ENCODE measurements at regions not wholly inside any gene's neighbourhood (a gene's known extent, or its start where the extent isn't known, plus 50 kb on each side); places are given as distances from the start of the nearest gene placed in this dataset.
"Not testable (repeated sequence)": the region's sequence is repeated elsewhere in the genome, so short reads cannot be mapped to it uniquely, and the experiment has no call there.

- DNase-seq (ENCODE audit: low spot score): no peak
These were observed 585.7 kb upstream of the CBLB start for GRCh38 chr3:106454497-106454896.

DNA sequence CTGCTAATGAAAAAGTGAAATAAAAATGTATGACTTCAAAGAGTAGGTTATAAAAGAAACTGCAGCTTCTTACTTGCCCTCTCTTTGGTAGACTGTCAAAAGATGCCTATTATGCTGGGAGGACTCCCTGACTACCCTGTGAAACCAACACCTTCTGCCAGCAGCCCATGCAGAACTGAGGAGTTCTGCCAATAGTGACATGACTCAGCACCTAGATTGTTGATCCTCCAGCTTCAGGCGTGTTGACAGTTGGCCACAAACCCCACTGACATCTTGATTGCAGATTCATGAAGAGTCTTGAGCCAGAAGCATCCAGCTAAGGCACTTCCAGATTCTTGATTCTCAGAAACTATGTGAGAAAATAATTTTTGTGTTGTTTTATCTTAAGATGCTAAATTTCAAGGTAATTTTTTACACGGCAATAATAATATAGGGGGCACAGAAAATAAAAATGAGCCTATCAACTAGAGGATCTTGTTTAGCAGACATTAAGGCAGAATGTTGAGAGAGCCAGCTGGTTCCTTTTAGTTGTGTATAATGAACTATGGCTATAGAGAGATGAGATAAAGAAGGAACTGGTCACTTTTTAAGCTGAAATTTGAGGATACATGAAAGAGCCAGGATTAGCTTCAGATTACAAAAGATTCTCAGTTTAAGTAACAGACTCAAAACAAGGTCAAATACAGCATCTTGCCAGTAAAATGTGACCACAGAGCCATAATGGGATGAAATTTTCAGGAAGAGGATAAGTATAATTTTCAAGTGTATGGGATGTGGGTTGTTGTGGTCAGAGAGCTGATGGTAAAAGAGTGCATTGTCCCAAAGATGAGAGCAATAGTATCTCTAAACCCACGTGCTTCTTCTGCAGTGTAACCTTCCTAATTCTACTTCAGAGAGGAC lies 588.7 kb upstream of the CBLB start:
- no peak for DNase-seq (ENCODE audit: low spot score)

- no peak for DNase-seq (ENCODE audit: low spot score)
These were observed 590.1 kb upstream of the CBLB start for GRCh38 chr3:106458952-106459351.

GRCh38 chr3:106466881-106467280 lies 598.1 kb upstream of the CBLB start:
- no peak for DNase-seq (ENCODE audit: low spot score)

DNA sequence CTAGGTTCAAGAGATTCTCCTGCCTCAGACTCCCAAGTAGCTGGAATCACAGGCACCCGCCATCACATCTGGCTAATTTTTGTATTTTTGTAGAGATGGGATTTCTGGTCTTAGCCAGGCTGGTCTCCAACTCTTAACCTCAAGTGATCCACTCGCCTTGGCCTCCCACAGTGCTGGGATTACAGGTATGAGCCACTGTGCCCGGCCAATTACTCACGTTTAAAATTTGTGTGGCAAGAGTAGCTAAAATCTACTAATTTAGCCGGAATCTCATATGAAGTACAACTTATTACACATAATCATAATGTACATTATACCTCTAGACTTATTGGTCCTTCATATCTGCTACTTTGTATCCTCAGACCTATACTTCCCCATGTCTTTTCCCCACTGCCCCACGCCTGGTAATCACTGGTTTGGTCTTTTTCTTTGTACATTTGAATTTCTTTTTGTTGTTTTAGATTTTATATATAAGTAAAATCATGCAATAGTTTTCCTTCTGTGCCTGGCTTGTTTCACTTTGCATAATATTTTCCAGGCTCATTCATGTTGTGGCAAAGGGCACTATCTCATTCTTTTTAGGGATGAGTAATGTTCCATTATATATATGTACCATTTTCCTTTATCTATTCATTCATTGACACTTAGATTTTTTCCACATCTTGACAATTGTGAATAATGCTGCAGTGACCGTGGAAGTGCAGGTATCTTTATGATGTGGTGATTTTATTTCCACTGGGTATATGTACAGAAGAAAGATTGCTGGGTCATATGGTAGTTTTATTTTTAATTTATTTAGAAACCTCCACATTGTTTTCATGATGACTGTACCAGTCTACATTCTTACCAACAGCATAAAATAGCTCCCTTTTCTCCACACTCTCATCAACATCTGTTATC lies 605.0 kb upstream of the CBLB start:
- no peak for DNase-seq (ENCODE audit: low spot score)

DNA sequence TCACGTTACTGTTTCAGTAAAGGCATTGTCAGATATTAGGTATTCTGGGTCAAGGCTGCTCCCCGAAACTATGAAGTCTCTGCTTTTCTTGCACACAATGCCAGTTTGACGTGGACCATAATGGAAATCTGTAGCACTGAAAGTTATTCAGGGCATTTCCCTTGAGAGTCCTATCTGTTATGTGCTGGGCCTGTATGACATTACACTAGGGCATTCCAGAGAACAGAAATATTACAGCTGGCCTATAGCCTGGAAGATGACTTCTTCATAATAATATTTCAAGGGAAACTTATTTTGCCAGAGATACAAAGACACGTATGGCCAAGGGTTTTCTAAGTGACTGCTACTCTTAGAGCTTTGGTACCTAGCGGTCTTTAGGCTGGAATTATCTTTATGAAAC lies 613.6 kb upstream of the CBLB start:
- DNase-seq (ENCODE audit: low spot score): no peak

- no peak for DNase-seq (ENCODE audit: low spot score)
These were observed 616.4 kb upstream of the CBLB start for GRCh38 chr3:106485217-106485616.

- DNase-seq (ENCODE audit: low spot score): no peak
These were observed 617.0 kb upstream of the CBLB start for GRCh38 chr3:106485802-106486201.

- DNase-seq (ENCODE audit: low spot score): not testable (repeated sequence)
These were observed 618.3 kb upstream of the CBLB start for GRCh38 chr3:106486945-106487639.

DNA sequence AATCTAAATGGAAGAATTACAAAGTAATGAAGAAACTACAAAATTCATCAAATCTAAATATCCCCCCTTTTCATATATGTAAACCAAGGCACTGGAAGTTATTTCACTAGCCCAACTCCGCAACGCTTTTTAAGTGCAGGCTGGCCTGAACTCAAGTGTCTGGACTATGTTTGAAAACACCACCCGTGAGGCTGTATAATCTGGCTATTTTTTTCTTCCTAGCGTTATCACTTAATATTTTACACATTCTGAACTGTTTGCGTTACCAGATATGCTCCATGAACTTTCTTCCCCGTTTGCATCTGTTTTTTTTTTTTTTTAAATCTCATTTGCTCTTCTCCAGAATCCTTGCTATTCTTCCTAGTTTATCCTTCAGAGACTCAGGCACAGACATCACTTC lies 619.5 kb upstream of the CBLB start:
- DNase-seq (ENCODE audit: low spot score): no peak

- DNase-seq (ENCODE audit: low spot score): no peak
These were observed 623.0 kb upstream of the CBLB start for GRCh38 chr3:106491796-106492195.

DNA sequence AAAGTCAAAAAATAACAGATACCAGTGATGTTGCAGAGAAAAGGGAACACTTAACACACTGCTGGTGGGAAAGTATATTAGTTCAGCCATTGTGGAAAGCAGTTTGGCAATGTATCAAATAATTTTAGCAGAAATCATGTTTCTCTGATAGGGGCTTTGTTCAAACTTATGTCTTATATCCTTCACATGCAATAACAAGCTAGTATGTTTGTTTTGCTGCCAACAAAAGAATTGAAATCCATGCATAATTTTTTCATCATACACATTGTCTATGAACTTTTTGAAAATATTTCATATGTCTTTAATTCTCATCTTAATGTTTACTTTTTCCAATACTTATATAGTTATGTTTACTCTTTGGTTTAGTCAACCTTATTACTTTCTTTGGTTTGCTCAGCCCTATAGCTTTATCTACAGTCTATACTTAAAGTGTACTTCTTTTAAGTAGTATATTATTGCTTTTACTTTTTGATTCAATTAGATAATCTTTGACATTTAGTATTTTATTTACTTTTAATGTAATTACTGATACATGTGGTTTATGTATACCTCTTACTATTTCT lies 639.6 kb upstream of the CBLB start:
- no peak for DNase-seq (ENCODE audit: low spot score)

DNA sequence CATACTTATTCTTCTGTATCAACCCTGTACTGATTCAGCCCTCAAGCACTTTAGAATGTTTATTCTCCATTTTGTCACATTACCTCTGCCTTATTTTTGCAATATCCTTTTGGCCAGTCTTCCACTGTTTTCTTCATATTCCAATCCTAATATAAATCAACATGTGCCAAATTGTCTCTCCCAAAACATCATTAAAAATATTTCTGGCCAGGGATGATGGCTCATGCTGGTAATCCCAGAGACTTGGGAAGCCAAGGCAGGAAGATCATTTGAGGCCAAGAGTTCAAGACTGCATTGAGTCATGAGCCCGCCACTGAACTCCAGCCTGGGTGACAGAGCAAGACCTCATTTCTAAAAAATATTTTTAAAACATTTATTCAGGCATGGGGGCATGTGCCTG lies 641.4 kb upstream of the CBLB start:
- DNase-seq (ENCODE audit: low spot score): no peak

- no peak for DNase-seq (ENCODE audit: low spot score)
These were observed 644.0 kb upstream of the CBLB start for GRCh38 chr3:106512846-106513245.

DNA sequence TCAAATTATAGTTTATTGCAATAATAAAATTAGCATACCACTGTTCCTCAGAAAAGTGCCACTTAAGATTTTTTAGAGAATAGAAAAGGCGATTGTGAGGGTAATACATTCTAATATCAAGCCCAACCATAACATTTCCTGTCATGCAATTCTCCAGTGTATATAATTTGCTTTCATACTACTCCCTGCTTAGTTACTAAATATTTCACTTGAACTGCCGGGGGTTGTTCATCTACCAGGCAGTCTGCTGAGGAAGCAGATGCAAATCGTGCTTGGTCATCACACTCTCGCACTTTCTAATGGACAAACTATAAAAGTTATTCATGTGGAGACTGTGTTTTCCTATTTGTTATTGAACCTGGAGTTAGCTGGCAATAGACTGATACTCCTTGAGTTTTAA lies 645.6 kb upstream of the CBLB start:
- DNase-seq (ENCODE audit: low spot score): no peak

- DNase-seq (ENCODE audit: low spot score): no peak
These were observed 649.7 kb upstream of the CBLB start for GRCh38 chr3:106518516-106518915.

DNA sequence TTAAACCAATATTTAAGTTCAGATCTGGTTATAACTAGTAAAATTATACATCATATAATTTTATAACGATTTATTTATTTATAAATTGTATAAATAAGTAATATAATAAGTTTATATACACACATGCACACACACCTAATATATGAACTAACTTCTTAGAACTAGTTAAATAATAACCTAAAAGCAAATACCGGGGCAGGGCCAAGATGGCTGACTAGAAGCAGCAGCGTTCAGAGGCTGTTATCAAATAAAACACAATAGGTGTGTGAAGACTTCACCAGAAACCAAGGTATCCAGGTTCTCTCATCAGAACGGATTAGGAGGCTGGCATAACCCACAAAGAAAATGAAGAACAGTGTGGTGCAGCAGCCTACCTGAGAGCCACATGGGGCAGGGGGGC lies 653.6 kb upstream of the CBLB start:
- no peak for DNase-seq (ENCODE audit: low spot score)

DNA sequence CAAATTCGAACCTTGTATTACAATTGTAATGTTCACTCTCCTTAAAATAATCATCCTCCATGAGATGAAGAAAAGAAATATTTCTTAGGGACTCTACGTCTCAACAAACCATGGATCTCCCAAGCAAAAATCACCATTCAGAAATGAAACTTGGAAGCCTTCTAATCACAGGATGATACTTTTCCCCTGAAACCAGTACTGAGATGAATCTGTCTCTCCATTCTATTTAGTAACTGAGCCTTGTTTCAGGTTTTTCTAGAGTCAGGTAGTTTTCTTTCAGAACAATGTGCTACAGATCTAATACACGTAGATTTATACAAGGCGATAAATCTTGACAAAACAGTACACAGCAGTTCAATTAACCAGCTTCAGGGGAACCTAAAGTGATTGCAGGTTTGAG lies 660.1 kb upstream of the CBLB start:
- no peak for DNase-seq (ENCODE audit: low spot score)

DNA sequence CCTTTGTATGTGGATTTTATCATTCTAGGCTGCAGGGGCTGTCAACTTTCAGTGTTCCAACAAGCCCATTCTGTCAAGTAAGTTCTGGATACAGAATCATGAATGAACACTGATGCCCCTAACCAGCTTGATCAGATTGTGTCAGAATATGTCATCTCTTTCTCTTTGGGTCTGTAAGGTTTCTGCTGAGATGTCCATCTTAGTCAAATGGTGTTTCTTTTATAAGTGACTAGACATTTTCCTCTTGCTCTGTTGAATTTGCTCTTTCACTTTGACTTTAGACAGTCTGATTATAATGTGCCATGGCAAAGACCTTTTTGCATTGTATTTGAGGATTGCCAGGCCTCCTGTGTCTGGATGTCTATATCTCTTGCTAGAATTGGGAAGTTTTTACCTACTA lies 660.9 kb upstream of the CBLB start:
- DNase-seq (ENCODE audit: low spot score): no peak

DNA sequence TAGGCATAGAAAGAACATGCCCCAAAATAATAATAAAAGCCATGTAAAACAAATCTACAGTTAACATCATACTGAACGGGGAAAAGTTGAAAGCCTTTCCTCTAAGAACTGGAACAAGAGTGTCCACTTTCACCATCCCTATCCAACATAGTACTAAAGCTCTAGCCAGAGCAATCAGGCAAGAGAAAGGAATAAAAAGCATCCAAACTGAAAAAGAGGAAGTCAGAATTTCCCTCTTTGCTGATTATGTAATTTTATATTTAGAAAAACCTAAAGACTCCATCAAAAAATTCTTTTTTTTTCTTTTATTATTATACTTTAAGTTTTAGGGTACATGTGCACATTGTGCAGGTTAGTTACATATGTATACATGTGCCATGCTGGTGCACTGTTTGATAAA lies 661.6 kb upstream of the CBLB start:
- DNase-seq (ENCODE audit: low spot score): no peak

- not testable (repeated sequence) for DNase-seq (ENCODE audit: low spot score)
These were observed 663.0 kb upstream of the CBLB start for GRCh38 chr3:106531771-106532329.
